Fibroblast of skin of right quadriceps (primary cell): ENCODE measurements at regions not wholly inside any gene's neighbourhood (a gene's known extent, or its start where the extent isn't known, plus 50 kb on each side); places are given as distances from the start of the nearest gene placed in this dataset.

ENCODE experiments used
- DNase-seq: peaks from one replicate; pipeline ENCODE4 v3.0.0-alpha.2; 2013

- no peak for DNase-seq
Observed at GRCh38 chr6:105901583-105901982, 184.6 kb upstream of the PRDM1 start.

DNA sequence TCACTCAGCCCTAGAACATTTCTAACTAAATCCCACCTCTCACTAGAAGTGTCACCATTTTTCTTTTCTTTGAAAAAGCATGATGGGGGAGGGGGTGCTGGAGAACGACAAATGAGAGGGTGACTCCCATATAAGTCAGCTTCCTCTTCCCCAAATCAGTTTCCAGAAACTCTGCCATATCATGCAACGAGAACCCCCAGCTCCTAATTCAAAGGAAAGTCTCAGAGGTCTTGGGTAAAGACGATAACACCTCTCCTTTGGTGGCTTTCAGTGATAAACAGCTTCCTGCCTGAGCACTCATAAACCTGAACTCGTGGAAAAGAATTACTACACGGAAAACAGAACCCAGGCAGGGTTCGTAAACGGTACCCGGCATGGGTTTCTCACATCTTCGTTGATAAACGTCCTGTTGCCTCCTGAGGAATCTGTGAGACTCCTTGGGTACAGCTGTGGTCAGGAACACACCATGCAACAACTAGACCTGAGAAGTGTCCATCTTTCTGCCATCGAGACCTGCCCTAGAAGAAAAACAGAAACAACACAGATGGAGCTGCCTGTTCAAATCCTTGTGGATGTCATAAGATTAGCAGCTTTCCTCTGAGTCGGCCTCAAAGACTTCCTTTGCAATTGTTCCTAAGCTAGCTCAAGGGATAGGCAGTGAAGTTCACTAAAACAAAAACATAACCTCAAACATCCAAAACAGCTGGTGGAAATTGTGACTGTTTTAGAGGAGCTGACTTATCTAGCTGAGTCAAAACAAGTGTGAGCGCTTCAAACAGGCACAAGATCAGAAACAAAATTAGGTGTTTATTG lies 185.8 kb upstream of the PRDM1 start:
- peak; percentile 86 for DNase-seq

DNA sequence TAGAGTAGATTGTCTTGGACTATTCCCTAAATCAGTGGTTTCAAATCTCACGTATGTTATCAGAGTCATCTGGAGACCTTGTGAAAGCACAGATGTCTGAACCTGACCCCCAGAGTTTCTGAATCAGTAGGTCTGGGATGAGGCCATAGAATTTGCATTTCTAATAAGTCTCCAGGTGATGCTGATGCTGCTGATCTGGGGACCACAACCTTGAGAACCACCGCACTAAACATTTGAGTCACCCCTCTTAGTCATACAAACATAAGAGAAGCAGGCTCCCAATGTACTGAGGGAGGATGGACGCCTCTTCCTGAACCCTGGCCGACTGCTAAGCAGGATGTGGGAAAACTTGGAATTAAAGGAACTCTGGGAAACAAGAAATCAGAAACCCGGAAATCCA lies 187.8 kb upstream of the PRDM1 start:
- DNase-seq, result peak; percentile 90

GRCh38 chr6:105897131-105897530 lies 189.0 kb upstream of the PRDM1 start:
- no peak for DNase-seq

GRCh38 chr6:105896821-105897095 lies 189.4 kb upstream of the PRDM1 start:
- no peak for DNase-seq

GRCh38 chr6:105896052-105896820 lies 189.9 kb upstream of the PRDM1 start:
- no peak for DNase-seq

- no peak for DNase-seq
Observed at GRCh38 chr6:105894556-105894955, 191.6 kb upstream of the PRDM1 start.

DNA sequence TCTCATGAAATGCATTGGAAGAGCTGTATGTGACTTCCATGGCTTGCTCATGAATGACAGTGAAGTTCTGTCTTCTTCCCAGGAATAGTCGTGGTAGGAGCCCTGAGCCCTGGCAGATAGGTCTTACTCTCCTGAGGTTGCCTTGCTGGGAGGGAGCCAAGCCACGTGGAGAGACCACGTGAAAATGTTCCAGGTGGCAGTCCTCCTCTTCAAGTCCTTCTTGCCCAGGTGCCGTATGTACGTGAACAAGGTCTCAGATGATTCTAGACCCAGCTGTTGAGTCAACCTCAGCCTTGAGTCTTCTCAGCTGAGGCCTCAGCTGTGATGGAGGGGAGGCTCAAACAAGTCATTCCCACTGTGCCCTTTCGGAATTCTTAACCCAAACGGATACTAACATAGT lies 192.4 kb upstream of the PRDM1 start:
- DNase-seq, result no peak

DNA sequence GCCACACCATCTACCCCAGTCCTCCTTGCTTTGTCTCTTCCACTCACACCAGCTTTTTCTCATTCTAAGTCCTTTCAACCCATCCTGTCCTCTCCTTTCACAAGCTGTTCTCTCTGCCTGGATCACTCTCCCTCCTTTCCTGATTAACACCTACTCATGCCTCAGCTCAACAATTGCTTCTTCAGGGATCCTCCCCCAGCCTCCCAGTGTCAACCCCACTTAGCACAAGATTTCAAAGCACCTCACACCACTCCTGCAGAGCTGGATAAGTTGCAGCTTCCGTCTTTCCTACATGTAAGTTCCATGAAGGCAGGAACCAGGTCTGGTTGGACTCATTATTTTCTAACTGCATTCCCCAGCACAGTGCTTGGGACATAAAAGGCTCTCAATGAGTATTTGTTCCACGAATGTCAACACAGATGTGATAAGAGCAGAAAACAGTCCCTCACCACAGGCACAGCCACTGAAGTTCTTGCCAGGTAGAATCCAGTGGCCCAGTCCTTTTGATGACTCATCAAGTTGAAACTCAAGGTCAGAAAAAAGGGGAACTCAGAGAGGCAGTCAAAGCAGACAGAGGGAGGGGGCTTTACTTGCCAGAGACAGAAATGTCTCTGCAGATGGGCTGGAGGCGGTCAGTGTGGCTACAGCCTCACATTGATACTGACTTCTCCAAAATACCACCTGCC lies 193.4 kb upstream of the PRDM1 start:
- DNase-seq, result no peak

DNA sequence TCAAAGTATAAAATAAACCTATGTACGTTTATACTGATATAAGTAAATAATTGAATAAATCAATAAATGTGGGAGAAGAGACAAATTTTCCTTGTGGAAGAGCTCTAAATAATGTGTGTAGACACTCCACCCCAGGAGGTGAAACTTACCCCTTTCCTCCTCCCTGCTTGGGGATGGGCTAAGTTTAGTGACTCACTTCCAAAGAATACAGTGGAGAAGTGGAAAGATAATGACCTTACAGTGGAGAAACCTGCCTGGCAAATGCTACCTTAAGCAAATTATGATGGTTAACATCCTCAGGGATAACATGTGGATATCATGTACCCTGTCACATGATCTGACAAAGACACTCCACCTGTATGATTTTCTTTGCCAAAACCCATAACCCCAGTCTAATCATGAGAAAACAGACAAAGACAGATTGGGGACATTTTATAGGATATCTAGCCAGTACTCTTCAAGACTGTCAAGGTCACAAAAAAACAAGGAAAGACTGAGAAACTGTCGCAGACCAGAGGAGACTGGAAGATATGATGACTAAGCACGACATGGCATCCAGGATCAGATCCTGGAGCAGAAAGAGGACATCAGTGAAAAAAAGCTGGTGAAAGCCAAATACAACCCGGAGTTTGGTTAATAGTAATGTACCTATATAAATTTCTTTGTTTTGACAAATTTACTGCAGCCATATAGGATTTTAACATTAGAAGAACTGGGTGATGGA lies 195.5 kb upstream of the PRDM1 start:
- DNase-seq, result no peak

DNA sequence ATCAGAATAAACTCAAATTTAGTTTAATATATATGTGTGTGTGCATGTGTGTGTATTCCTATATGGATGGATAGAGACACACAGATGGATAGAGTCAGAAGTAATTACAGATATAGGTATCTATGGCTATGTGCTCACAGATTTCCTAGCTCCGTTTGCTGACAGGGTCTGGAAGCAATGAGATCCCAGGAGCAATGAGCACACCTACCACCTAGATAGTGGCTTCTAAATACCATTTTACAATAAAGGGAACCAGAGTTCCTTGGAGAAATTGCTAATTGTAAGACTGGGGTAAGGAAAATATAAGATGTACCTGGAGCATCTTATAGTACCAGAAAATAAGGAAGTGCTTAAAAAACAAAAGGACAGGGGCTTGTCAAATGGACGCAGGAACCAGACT lies 196.2 kb upstream of the PRDM1 start:
- DNase-seq, result no peak

- no peak for DNase-seq
Observed at GRCh38 chr6:105886814-105887544, 199.2 kb upstream of the PRDM1 start.

DNA sequence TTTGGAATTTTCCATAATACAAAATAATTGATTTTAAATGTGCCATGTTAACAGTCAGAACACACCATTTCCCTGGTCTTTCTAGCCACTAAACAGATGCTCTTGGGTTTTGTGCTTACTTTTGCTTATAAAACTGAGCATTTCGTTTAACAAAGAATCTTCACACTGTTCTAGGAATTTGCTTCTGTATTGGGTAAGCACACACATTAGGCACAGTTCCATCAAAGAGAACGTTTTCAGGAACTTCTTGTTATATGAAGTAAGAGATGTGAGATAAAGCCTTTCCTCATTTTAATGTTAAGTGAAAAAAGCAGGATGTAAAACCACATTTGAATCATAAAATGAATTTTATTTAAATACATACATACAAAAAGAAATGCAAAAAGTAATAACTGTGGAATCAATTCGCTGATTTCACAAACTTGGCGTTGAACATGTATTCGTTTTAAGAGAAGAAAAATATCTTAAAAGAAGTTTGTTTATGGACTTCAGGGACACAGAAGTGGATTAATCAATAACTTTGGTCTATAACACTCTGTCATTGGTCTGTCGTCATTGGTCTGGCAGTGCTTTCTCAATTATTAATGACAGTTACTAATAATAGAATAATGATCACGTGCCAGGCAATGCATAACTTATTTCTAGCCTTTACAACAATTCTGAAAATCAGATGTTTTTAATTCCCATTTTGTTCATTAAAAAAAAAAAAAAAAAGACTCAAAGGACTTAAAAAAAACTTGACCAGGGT lies 199.9 kb upstream of the PRDM1 start:
- peak; percentile 18 for DNase-seq

DNA sequence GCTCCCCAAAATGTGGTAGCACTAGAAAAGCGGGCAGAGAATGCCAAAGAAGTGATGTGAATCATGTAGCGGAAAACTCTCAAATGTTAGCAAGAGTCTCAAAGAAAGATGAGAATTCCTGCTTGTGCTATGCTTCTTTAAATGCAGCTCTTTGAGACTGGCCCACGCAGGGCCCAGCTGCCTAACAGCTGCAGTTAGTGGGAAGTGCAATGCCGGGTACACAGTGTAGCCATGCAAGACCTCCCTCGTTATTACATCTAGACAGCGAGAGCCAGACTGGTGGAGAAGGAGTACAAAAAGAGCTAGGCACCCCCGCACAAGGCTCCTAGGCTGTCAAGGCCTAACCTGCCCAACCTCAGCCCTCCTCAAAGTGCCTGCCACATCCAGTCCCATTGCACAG lies 201.7 kb upstream of the PRDM1 start:
- DNase-seq, result no peak

- DNase-seq, result no peak
Observed at GRCh38 chr6:105884011-105884410, 202.1 kb upstream of the PRDM1 start.

DNA sequence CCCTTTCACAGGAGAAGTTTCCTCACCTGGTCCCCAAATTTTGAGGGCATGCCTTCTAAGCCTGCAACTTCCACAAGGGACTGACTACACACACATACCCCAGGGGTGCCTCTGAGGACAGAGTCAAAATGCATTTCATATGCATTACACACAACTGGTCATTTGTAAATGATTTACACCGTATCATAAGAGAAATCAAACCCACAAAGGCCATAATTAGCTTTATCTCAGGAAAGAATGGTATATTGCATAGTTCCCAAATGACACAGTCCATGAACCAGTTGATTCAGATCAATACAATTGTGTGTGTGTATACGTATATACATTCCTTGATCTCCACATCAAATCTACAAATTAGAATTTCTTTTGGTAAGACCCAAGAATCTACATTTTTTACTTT lies 203.3 kb upstream of the PRDM1 start:
- peak; percentile 70 for DNase-seq

DNA sequence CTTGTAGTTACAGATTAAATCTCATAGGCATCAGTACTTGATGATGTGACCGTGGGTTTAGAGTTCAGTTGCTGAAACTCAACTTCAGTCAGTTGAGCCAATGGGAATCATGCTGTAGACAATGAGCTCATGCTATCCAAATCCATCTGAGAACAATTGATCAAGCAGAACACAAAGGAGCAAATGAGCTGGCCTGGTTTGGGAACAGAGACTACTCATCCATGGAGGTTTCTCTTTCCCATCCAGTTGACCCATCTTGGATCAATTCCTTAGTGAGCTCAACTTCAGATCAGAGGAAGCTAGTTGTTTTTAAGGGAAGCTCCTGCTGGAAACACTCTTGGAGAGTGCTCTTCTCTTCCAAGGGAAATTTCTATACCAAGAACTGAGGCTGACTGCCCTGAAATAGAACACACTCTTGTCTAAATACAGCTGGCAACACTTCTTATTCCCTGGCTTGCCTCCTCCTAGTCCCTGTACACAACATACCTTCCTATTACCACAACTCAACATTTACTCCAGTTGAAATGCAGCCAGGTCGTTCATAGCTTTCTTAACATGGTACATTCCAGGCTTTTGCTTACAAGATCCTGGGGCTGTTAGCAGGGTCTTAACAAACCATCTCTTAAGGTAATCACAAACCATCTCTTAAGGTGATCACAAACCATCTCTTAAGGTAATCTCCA lies 203.9 kb upstream of the PRDM1 start:
- peak; percentile 66 for DNase-seq

DNA sequence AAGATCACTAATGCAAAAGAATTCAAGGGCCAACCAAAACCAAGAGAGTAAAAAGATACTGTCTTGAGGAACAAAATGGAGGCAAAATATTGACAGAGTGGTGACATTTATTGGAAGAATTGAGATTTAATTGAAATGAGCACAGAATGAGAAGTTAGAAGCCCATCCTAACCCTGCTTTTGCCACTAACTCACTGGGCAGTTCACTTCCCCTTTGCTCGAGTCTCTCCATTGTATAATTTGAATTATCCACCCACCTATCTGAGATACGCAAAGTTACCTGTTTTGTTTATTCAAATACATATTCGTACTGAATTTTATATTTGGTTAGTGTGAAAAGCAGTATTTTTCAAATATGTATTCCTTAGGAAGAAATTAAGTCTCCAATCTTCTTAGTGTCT lies 204.5 kb upstream of the PRDM1 start:
- DNase-seq, result no peak

GRCh38 chr6:105880030-105880492 lies 206.1 kb upstream of the PRDM1 start:
- DNase-seq, result no peak

- DNase-seq, result no peak
Observed at GRCh38 chr6:105879146-105879545, 207.0 kb upstream of the PRDM1 start.

DNA sequence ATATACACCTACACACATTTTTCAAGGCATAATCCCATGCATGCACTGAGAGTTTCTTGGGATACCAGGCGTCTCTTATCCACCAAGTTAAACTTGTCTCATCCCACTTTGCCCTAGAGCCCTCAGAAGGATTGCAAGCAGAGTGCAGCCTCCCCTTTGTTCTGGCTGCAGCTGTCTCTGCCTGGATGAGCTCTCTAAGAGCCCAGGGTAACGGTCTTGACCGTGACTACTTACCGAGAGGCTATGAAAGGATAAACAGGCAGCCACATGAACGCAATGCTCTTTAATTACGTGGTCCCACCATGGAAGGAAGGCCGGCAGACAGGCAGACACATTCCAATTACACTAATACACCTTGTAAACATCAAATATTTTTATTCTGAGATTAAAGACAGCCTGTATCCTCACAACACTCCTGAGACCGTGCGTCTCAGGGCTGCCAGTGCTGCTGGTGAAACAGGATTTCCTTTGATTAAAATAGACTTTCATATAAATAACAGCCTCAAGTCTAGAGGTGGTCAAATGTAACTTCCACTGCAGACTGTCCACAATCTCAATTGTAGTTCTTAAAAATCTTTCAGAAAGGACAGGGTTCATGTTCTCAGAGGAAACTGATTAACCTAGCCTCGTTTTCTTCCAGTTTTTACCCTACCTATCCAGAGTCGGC lies 210.0 kb upstream of the PRDM1 start:
- no peak for DNase-seq
